HepG2 (cell line): ENCODE measurements at regions not wholly inside any gene's neighbourhood (a gene's known extent, or its start where the extent isn't known, plus 50 kb on each side); places are given as distances from the start of the nearest gene placed in this dataset.
A peak's percentile ranks its signal among the peaks of the same experiment; 100 is the strongest.

Source experiments
- ARID2 ChIP-seq: sonication (generic); formaldehyde crosslinking; IDR thresholded peaks from 2 replicates; pipeline ENCODE4 v1.8.1; 2022; ENCODE audit warnings: mild to moderate bottlenecking, missing genetic modification reagents, borderline replicate concordance
- DNMT1 ChIP-seq: sonication (generic); formaldehyde crosslinking; IDR thresholded peaks from 2 replicates; pipeline ENCODE4 v1.5.1; 2020; ENCODE audit warnings: mild to moderate bottlenecking, missing genetic modification reagents
- DZIP1 ChIP-seq: sonication (generic); formaldehyde crosslinking; IDR thresholded peaks from 2 replicates; pipeline ENCODE4 v1.5.0; 2020; ENCODE audit warnings: mild to moderate bottlenecking, missing genetic modification reagents
- ELF3 ChIP-seq: IDR thresholded peaks from 2 replicates; pipeline ENCODE4 v1.6.1; 2016; ENCODE audit warnings: missing genetic modification reagents, missing compliant biosample characterization
- FUBP1 ChIP-seq: sonication (generic); formaldehyde crosslinking; IDR thresholded peaks from 2 replicates; pipeline ENCODE4 v1.5.1; 2020; ENCODE audit warnings: missing genetic modification reagents, mild to moderate bottlenecking, borderline replicate concordance
- GLMP ChIP-seq: sonication (generic); formaldehyde crosslinking; IDR thresholded peaks from 2 replicates; pipeline ENCODE4 v1.9.0; 2021; ENCODE audit warnings: missing genetic modification reagents, mild to moderate bottlenecking, borderline replicate concordance
- IRF9 ChIP-seq: sonication (generic); formaldehyde crosslinking; IDR thresholded peaks from 2 replicates; pipeline ENCODE4 v1.8.0; 2022; ENCODE audit warnings: missing genetic modification reagents, mild to moderate bottlenecking, borderline replicate concordance
- KLF9 ChIP-seq: IDR thresholded peaks from 2 replicates; pipeline ENCODE4 v1.6.1; 2016; ENCODE audit warnings: low read depth
- MAF1 ChIP-seq: sonication (generic); formaldehyde crosslinking; IDR thresholded peaks from 2 replicates; pipeline ENCODE4 v1.5.0; 2020; ENCODE audit warnings: missing genetic modification reagents, borderline replicate concordance
- NR2C2 ChIP-seq: sonication (generic); formaldehyde crosslinking; IDR thresholded peaks from 2 replicates; pipeline ENCODE4 v1.4.0; 2020; ENCODE audit warnings: missing genetic modification reagents, mild to moderate bottlenecking, moderate library complexity, borderline replicate concordance
- PHF5A ChIP-seq: IDR thresholded peaks from one replicate; pipeline ENCODE4 v1.6.1; 2018; ENCODE audit warnings: low read depth, missing genetic modification reagents; ENCODE audit not compliant: unreplicated experiment
- PHF8 ChIP-seq: sonication (generic); formaldehyde crosslinking; IDR thresholded peaks from 2 replicates; pipeline ENCODE4 v1.5.0; 2020; ENCODE audit warnings: missing genetic modification reagents
- SNAPC2 ChIP-seq: sonication (generic); formaldehyde crosslinking; IDR thresholded peaks from 2 replicates; pipeline ENCODE4 v1.8.1; 2022; ENCODE audit warnings: mild to moderate bottlenecking, missing genetic modification reagents
- TARDBP ChIP-seq: sonication (generic); formaldehyde crosslinking; IDR thresholded peaks from 2 replicates; pipeline ENCODE4 v1.8.0; 2022; ENCODE audit warnings: mild to moderate bottlenecking, missing genetic modification reagents
- TFAP4 ChIP-seq: sonication (generic); IDR thresholded peaks from 2 replicates; pipeline ENCODE4 v1.6.1; 2016; ENCODE audit warnings: low read depth, borderline replicate concordance
- TGIF2 ChIP-seq: IDR thresholded peaks from 2 replicates; pipeline ENCODE4 v1.6.1; 2016; ENCODE audit warnings: control low read depth, missing compliant biosample characterization
- XRCC5 ChIP-seq: fragments of 200-400 bp; formaldehyde crosslinking; optimal IDR thresholded peaks from 2 replicates; pipeline ENCODE3; 2017; ENCODE audit warnings: mild to moderate bottlenecking, low read length
- ZBTB3 ChIP-seq: sonication (generic); formaldehyde crosslinking; IDR thresholded peaks from 2 replicates; pipeline ENCODE4 v1.4.0; 2020; ENCODE audit warnings: low read depth, mild to moderate bottlenecking, moderate library complexity, missing genetic modification reagents, borderline replicate concordance
- ZMYM2 ChIP-seq: sonication (generic); formaldehyde crosslinking; IDR thresholded peaks from 2 replicates; pipeline ENCODE4 v1.8.0; 2022; ENCODE audit warnings: mild to moderate bottlenecking, missing genetic modification reagents
- ZNF124 ChIP-seq: sonication (generic); formaldehyde crosslinking; IDR thresholded peaks from 2 replicates; pipeline ENCODE4 v1.4.0; 2020; ENCODE audit warnings: missing genetic modification reagents
- ZNF251 ChIP-seq: sonication (generic); formaldehyde crosslinking; IDR thresholded peaks from 2 replicates; pipeline ENCODE4 v1.9.0; 2021; ENCODE audit warnings: mild to moderate bottlenecking, missing genetic modification reagents
- ZNF282 ChIP-seq: fragments of 450-650 bp; IDR thresholded peaks from 2 replicates; pipeline ENCODE4 v1.6.1; 2018; ENCODE audit not compliant: partially characterized antibody
- ZNF567 ChIP-seq: sonication (generic); formaldehyde crosslinking; IDR thresholded peaks from 2 replicates; pipeline ENCODE4 v1.8.1; 2023; ENCODE audit warnings: mild to moderate bottlenecking, missing genetic modification reagents, borderline replicate concordance
- ZNF737 ChIP-seq: sonication (generic); formaldehyde crosslinking; IDR thresholded peaks from 2 replicates; pipeline ENCODE4 v1.5.0; 2020; ENCODE audit warnings: missing genetic modification reagents, mild to moderate bottlenecking, borderline replicate concordance
- ZNF816 ChIP-seq: sonication (generic); formaldehyde crosslinking; IDR thresholded peaks from 2 replicates; pipeline ENCODE4 v1.8.0; 2022; ENCODE audit warnings: missing genetic modification reagents, mild to moderate bottlenecking, borderline replicate concordance

- no peak for TF ChIP-seq XRCC5
- no peak for TF ChIP-seq ZNF251 (CRISPR knock-in tag)
- TF ChIP-seq ELF3 (CRISPR knock-in tag): no peak
- peak; percentile 41; the same call in 1 of the 2 replicates for TF ChIP-seq SNAPC2 (CRISPR knock-in tag)
- TF ChIP-seq ZNF124 (CRISPR knock-in tag): no peak
- no peak for TF ChIP-seq TFAP4
- peak; percentile 36; the same call in 1 of the 2 replicates for TF ChIP-seq TARDBP (CRISPR knock-in tag)
- TF ChIP-seq ZNF567 (CRISPR knock-in tag): no peak
- TF ChIP-seq IRF9 (CRISPR knock-in tag): no peak
- no peak for TF ChIP-seq NR2C2 (CRISPR knock-in tag)
- TF ChIP-seq ZNF282: no peak
- no peak for TF ChIP-seq ZNF737 (CRISPR knock-in tag)
- no peak for TF ChIP-seq ZNF816
- TF ChIP-seq ZBTB3 (CRISPR knock-in tag): no peak
- TF ChIP-seq DNMT1 (CRISPR knock-in tag): no peak
- TF ChIP-seq DZIP1: no peak
- TF ChIP-seq GLMP: no peak
- no peak for TF ChIP-seq FUBP1 (CRISPR knock-in tag)
- TF ChIP-seq ARID2 (CRISPR knock-in tag): peak; percentile 7; the same call in 1 of the 2 replicates
- no peak for TF ChIP-seq ZMYM2 (CRISPR knock-in tag)
- TF ChIP-seq TGIF2 (CRISPR knock-in tag): no peak
- no peak for TF ChIP-seq PHF5A (CRISPR knock-in tag)
- no peak for TF ChIP-seq KLF9 (CRISPR knock-in tag)
- TF ChIP-seq MAF1: no peak
- TF ChIP-seq PHF8 (CRISPR knock-in tag): no peak
These were observed 79.5 kb upstream of the NKD1 start (continued) for GRCh38 chr16:50468749-50469078.
